Nucleus accumbens (tissue), 56 donors: ENCODE measurements at regions not wholly inside any gene's neighbourhood (a gene's known extent, or its start where the extent isn't known, plus 50 kb on each side); places are given as distances from the start of the nearest gene placed in this dataset.

Experiments used
- DNase-seq, 56 donors: peaks; one replicate each; lab custom pipeline; 2025; lab: John Stamatoyannopoulos, UW

DNA sequence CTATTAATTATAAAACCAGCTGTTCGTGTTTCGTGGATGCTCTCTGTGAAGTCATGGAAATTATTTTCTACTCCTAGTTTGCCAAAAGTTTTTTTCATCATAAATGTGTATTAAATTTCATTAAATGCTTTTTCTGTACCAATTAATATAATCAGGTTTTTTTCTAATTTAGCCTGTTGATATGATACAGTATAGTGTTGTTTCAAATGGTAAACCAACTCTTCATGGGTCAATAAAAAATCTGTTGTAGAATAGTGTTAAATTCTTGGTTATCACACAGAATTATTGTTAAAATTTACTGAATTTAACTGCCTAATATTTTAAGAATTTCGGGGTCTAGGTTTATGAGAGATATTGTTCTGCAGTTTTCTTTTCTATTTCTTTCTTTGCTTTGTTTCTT, 505.9 kb upstream of the MANEA start:
- no peak for DNase-seq

DNA sequence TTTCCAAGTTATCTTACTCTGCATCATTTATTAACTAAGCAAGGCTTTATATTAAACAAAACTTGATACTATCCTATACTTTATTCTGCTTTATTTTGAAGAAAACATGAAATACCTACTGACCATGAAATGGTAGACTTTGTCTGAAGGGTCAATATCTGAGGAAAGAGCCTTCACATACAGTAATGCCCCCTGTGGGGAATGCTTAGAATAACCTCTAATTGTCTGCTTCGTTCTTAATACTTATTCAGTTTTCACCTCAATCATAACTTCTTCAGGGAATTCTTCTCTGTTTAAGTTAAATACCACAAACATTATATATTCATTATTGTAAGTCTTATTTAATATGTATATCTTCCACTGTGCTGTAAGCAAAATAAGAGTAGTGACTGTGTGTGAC, 498.9 kb upstream of the MANEA start:
- DNase-seq, result no peak

DNA sequence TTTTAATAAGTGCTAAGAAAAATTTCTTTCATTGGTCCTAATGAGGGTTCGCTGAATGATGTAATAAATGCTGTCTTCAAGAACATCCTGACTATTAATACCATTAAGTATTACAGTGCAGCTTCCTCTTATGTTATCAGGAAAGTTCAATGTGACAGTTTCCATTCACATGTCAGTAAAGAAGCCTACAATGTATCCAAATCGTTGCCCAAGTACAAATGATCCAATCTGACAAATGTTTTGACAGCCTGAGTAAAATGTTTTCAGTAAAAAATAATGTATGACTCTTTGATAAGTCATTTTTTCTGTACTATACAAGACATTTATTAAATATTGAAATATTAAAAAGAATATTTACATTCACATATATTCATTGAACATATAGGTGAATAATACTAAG, 496.1 kb upstream of the MANEA start:
- no peak for DNase-seq

DNA sequence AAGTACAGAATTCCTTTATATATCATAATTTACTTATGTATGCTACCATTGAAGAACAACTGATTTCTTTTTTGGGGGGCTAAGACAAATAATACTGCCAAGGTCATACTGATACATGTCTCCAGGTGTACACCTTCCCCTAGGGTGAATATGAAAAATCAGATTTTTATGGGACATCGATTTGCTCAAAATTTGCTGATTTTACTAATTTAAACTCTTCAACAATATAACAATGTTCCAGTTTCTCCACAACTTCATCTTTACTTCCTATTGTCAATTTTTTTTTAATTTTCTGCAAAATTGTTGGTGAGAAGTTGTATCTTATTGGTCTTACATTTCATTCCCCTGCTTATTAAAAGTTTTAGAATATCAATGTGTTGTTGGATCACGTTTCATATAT, 495.4 kb upstream of the MANEA start:
- no peak for DNase-seq

DNA sequence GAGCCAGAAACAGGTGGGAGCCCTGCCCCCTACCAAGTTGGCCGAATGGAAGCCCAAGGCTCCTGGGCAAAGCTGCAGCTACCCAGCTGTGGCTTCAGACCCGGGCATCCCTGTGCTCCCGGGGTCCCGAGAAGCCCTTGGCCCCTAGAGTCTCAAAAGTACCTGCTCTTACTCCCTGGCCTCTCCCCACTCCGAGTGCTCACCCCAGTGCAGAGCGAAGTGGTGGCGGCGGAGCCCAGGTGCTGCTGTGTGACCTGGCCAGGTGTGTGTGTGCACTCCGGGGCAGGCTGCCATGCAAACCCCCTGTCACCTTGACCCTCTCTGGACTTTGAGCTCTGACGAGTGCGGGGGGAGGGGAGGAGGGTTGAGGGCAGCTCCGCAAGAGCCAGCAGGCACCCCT, 493.8 kb upstream of the MANEA start:
- DNase-seq, result no peak

DNA sequence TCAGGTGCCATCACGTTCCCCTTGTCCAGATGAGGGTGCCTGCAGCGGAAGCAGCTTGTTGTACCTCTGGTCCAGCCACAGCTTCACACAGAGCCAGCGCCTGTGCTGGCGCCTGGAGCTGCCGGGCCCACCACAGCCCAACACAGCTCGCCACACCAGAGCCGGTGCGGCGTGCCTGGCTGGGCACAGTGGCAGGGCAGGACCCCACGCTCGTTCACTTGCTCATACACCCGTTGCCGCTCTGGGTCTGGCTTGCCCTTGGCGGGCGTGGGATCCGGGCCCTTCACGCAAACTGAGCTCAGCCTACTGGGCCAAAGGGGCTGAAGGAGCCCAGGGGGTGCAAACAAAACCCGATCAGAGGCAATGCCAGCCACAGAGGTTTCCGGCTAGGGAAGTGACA, 492.5 kb upstream of the MANEA start:
- DNase-seq, result no peak

DNA sequence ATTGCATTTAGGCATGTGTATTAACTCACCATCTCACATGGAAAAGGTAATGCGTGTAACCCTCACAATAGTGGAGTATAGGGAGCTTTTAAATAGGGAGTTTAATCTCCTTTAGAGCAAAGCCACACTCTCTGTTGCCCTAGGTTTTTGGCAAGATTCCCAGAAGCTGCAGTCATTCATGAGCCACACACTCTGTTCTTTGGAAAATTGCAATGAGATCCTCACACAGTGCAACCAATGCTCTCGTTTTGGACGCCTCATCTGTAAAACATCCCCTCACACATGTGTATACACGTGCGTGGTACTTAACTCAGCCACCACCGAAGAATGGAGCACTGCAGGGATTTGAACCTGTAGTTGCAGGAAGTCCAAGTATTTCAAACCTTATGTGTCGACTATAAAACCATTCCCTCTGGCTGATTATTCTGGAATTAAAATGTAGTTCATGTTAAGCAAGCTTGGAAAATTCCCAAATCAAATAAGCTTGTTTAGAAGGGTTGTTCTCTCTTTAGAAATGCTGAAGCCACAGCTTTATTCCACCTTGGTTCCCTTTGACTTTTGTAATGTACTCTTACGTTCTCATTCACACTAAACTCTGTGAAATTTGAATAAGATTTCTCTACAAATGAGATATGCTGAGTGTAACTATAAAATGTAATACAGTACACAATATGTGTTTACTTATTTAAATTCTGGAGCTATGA, 489.8 kb upstream of the MANEA start:
- DNase-seq, result peak in 12 of 56 donors; percentile 3 to 53 (median 12)

DNA sequence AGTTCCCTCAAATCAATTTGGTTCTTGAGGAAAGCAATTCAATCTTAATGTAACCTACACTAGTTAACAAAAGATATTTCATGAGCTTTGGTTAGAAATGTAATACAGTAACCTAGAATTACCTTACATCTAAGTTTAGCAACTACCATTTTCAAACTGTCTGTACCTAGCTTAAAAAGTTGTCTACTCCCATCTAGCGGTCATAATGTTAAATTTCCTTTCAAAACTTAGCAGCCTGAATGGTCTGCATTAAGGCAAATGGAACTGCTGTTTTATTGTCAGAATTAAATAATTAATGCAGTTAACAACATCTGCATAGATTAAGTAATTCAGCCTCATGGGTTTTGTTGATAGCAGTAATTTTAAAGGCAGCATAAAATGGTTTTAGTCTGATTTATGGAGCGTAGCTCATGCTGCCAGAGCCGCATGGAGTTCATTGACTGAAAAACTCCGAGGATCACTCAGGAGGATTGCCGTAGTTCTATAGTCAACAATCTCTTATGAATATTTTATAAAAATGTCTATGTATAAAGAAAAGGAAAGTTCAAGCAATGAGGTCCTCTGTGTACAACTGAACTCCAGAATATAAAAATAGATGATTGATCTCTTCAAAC, 485.4 kb upstream of the MANEA start:
- no peak for DNase-seq

DNA sequence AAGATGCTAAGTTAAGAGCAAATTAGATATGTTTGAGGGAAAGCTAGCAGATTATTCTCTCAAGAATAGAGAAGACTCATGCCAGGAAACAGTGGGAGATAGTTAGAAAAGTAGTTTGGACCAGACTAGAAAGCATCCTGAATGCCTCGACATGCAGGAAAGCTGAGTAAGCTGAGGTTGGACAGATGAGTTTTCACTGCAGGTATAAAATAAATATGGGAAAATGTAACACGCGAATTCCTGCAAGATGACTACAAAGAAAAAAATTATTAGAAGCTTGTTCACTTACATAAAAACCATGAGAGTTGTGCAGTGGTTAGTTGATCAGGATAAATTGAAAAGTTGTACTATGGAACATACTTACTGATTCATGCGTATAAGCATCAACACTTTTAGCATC, 484.2 kb upstream of the MANEA start:
- DNase-seq, result no peak

DNA sequence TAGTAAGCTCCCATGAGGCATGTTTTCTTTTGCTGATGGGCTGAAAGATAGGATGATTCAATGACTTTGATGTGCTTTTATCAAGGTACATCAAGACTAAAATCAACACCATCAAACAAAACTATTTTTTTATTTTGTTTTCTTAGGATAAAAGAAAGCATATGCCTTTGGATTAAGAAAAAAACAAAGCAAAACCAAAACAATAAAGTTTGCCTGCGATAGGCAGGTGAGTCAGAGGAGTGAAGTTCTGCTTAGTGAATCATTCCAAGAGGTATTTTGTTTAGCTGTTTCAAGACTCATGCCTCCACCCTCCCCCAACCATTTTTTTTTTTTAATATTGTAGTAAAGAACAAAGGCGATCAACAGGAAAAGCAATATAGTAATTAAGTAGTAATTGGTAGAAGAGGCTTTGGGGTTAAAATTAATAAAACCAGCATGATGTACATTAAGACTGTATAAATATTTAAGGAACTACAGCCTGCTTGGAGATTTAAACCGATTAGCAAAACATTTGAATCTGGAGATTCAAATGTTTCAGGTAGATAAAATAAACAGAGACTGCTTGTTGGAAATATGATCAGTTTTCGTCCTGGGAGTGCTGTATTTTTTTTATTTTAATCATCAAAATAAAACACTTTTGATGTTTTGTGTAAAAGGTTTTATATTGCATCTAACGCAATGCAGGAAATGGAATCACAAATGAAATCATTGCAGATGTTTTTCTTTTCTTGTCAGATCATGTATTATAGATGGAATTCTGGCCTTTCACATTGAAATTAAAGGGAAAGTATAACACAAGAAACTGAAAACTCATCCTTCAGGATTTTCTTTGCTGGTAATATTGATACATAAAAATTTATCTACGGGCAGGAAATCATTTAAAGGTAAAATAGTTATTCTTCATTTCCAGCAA, 482.3 kb upstream of the MANEA start:
- DNase-seq, result no peak

DNA sequence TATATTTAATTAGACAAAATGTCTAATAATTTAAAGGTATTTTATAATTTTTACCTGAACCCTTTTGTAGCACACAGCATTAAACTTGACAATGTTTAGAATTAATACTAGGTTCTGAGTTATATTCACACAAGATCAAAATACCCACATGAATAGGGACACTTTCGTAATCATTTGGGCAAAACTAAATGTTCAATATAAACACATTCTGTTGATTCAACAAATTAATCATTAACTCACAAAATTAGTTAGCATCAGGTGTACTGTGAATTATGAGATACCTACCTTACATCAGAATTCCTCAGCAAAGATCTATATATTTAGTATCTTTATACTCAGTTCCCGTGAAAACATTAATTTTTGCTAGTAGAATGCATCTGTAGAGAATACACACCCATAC, 481.5 kb upstream of the MANEA start:
- no peak for DNase-seq

DNA sequence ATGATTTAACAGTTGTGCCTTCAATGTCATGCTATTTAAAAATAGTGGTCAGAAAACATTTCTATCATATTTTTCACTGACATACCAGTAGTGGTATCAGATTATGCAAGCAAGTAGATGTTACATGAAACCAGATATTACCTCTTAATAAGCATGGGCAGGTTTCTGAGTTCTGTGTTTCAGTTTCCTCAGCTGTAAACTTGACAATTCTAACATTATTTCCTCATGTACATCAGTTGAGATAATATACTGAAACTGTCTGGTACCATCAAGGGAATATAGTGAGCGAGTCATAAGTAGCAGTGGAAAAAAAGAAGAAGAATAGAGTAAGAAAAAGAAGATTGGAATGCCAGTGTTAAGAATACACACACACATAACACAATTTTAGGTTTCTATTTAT, 477.9 kb upstream of the MANEA start:
- no peak for DNase-seq

DNA sequence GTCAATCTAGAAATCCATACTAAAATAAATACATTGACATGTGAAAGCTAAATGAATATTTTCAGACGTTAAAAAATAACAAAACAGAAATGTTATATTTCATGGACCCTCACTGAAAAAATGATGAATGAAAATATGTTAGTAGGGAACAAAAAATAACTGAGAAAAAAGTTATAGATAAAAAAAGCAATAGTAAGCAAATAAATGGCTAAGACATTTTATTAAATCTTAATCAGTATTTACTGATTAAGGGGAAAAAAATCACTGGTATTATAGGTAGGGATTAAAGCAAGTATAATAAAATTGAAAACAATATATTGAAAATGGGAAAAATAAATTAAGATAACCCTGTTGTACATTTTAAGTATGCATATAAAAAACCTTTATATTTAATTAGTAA, 468.1 kb upstream of the MANEA start:
- no peak for DNase-seq

DNA sequence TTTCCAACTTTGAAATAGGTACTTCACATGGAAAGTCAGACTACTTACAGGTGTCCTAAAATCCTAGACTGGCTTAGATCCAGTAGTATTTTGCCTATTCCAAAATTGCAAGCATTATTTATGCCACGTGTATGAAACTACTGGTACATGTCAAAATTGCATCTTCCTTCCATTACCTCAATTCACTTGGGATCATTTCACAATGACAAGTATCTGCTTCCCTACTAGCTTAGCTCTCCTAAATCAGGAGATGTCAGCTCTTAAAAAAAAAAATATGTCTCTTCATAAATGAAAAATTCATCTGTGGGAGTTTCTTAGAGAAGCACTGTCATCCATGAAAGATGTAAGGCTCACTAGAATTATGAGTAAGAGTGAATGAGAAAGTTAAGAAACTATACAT, 466.6 kb upstream of the MANEA start:
- DNase-seq, result no peak

DNA sequence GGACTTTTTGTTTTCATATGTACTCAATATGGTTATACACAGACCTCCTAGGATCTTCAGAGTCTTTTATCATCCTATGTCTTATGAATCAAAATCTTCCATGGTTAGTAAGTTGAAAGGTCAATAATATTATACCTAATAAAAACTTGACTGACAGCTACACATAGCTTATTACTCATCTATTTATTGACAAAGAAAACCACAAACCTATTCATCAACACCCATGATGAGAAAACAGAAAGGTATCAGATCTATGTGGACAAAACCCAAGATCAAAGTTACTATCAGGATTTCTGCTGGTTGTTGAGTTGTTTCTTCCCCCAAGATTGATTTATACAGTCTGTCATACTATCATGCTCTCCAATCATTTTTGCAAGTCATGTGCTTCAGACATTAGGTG, 460.1 kb upstream of the MANEA start:
- DNase-seq, result no peak

DNA sequence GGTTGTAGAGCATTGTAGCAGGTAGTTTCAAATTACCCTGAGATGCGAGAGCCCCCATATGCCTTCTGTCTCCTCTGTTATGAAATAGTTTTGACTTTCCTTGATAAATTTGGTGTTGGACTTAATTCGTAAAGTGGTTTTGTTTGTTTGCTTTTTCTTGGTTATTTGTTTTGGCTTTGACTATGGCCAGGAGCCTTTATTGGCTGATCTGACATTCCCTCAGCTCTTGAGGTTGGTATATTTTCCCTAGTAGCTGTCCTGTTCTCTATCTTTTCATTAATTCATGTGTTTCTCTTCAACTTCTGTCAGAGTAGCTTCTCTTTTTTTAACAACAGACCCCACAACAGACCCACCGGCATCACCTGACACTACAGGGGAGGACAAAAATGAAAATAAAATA, 457.4 kb upstream of the MANEA start:
- DNase-seq, result no peak

DNA sequence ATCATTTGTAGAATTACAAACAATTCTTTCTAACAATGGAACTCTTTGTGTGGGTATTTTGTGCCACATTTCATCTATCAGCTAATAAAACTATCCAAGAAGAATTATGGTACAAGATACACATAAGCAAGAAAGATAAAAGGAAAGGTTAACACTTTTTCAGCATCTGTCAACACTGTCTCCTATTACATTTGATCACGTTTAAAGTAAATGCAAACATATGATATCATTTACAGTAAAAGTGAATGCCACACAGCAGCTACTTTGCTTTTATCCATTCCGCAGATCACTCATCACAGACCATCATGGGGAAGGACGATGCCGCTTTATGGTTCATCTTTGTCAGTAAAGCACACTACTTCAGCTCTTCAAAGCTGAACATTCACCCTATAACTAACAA, 456.4 kb upstream of the MANEA start:
- DNase-seq, result no peak

DNA sequence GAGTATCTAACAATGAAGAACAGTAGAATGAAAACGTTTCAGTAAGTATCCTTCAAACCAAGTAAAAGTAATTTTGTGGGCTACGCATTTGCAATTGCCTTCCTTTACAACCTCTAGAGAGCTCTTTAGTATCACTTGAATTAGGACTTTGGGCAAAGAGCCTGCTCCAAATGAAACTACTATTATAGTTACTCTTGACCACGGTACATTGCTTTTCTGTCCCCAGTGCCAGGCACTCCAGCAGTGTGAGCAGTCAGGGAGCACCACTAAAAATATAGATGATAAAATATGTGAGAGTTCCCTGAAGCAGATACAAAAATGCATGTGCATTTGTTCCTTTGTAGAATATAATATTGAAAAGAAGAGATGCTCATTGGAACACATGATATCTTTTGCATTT, 450.1 kb upstream of the MANEA start:
- no peak for DNase-seq

DNA sequence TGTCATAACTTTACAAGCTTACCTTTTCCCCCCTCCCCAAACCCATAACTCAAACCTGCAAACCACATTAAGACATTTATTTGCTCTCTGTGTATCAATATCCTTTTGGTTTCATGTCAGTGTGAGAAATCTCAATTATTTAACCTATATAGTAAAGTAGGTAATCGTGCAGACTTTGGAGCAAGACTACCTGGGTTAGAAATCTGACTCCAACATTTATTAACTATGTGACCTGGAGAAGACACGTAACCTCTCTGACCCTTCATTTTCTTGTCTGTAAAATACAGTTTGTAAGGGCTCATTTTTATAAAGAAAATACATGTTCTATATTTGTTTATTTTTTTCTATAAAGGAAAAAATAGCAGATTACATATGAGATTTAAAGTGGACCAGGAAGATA, 448.9 kb upstream of the MANEA start:
- no peak for DNase-seq

DNA sequence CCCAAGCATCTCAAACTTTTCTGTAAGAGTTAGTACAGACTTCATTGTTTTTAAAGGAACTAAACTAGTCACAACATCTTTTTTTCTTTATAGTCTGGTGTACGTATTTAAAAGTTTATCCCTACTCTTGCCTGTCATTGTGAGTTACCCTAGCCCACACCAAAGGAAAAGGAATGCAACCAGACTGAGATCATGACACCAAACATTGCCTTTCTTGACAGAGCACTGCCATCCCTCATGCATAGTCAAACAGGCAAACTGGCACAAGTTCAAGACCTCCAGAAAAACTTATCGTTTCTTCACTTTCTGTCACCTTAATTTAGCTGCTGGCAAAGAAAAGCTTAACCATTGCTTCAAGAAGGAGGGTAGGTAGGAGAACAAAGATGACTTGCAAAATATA, 448.4 kb upstream of the MANEA start:
- DNase-seq, result no peak

DNA sequence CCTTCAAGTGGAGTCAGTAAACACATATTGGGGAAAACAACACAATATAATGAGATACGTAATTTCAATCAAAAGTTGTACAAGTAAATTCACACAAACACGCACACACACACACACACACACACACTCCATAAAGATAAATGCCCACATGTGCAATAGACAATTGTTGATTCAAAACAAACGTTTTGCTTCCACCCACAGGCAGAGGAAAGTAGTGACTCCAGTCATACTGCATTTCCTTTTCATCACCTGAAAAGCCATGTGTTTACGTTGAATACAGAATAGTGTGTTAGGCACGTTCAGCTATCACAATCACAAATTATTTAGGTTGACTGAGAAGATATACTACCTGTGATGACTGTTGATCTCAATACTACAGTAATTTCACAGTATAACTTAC, 443.8 kb upstream of the MANEA start:
- DNase-seq, result no peak

DNA sequence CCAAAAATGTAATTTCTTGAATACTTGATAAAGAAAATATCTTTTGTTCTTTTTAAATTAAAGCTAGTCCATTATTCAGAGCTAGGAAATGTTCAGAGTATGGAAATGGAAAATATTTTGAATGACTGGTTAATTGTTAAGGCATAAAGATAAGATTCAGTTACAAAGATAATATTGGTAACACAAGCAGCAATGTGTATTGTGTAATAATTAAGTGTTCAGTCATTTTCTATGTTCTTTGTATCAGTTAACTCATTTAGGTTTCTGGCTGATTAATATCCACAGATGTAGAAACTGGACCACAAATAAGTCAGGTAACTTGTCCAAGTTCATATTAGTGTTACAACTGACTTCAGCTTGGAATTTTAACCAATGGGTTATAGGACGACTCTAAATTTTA, 442.2 kb upstream of the MANEA start:
- no peak for DNase-seq
